Mucosa of descending colon (tissue), 3 donors: ENCODE measurements at regions not wholly inside any gene's neighbourhood (a gene's known extent, or its start where the extent isn't known, plus 50 kb on each side); places are given as distances from the start of the nearest gene placed in this dataset.
"Not testable (repeated sequence)": the region's sequence is repeated elsewhere in the genome, so short reads cannot be mapped to it uniquely, and the experiment has no call there.

Experiments
- ATAC-seq: fragments of 200-7000 bp; cut with Tn5 transposase; one replicate; pipeline ENCODE4 v1.9.1; 2020; ENCODE audit warnings: mild to moderate bottlenecking, moderate library complexity
- DNase-seq, 3 donors: peaks; one replicate each; pipeline ENCODE4 v3.0.0-alpha.2; 2020
- H3K36me3 ChIP-seq: fragments of 200-600 bp; one replicate; pipeline ENCODE4 v1.8.0; 2021; ENCODE audit warnings: low read depth, mild to moderate bottlenecking
- H3K4me1 ChIP-seq: fragments of 200-600 bp; one replicate; pipeline ENCODE4 v1.8.0; 2021; ENCODE audit warnings: low read depth, mild to moderate bottlenecking
- H3K4me3 ChIP-seq: fragments of 200-600 bp; one replicate; pipeline ENCODE4 v1.8.0; 2021; ENCODE audit warnings: mild to moderate bottlenecking
- H3K9me3 ChIP-seq: fragments of 200-600 bp; one replicate; pipeline ENCODE4 v1.8.0; 2021; ENCODE audit warnings: mild to moderate bottlenecking
- CTCF ChIP-seq: fragments of 200-600 bp; IDR thresholded peaks from one replicate; pipeline ENCODE4 v1.8.0; 2022; ENCODE audit warnings: antibody characterized with exemption, mild to moderate bottlenecking
- intact Hi-C, 2 donors: fragments of 100-400 bp; cut with DNase I in 1 of 2; cut with micrococcal nuclease in 1 of 2; formaldehyde crosslinking; loops; one replicate each; pipeline versions ENCODE4 v1.11.0 to v1.11.1; 2022; cut with DNase I, micrococcal nuclease
- donor health status: DM: no; HTN: no; CAD: no; lungs with moderate emphysema.
- donor health status: DM: no; HTN: no; CAD: no.
- donor health status: DM: no; HTN: yes; CAD: no.

GRCh38 chr12:131386167-131386521 lies 324.7 kb upstream of the SFSWAP start:
- ATAC-seq (no peak), DNase-seq (no peak)
- intact Hi-C loops = no loop called here

GRCh38 chr12:131386781-131387180 lies 324.1 kb upstream of the SFSWAP start:
- H3K36me3 ChIP-seq = no peaks in the 10 kb centered on the region
- no peak for TF ChIP-seq CTCF
- H3K9me3 ChIP-seq = no peaks in the 10 kb centered on the region
- no peak for ATAC-seq
- DNase-seq = no peak
- no peak overlapping the region for H3K4me3 ChIP-seq
- intact Hi-C loops = no loop called here
- no peaks in the 10 kb centered on the region for H3K4me1 ChIP-seq

More at GRCh38 chr12:131386167-131386521, 324.7 kb upstream of the SFSWAP start:
- H3K4me1 ChIP-seq = no peaks in the 10 kb centered on the region
- TF ChIP-seq CTCF = no peak
- no peaks in the 10 kb centered on the region for H3K36me3 ChIP-seq
- H3K4me3 ChIP-seq = no peak overlapping the region
- no peaks in the 10 kb centered on the region for H3K9me3 ChIP-seq

- intact Hi-C loops = no loop called here
- no peaks in the 10 kb centered on the region for H3K36me3 ChIP-seq
- ATAC-seq (no peak), DNase-seq (no peak)
- H3K4me3 ChIP-seq = no peak overlapping the region
- TF ChIP-seq CTCF = no peak
- H3K4me1 ChIP-seq = no peaks in the 10 kb centered on the region
- H3K9me3 ChIP-seq = no peaks in the 10 kb centered on the region
Measured at GRCh38 chr12:131387281-131388163, 323.4 kb upstream of the SFSWAP start.

GRCh38 chr12:131388164-131389053 lies 322.5 kb upstream of the SFSWAP start:
- H3K36me3 ChIP-seq, ATAC-seq, H3K9me3 ChIP-seq: not testable (repeated sequence)

GRCh38 chr12:131389054-131390013 lies 321.6 kb upstream of the SFSWAP start:
- ATAC-seq (no peak), DNase-seq (no peak)
- no peaks in the 10 kb centered on the region for H3K4me1 ChIP-seq
- H3K36me3 ChIP-seq = no peaks in the 10 kb centered on the region
- no peak for TF ChIP-seq CTCF
- H3K9me3 ChIP-seq = no peaks in the 10 kb centered on the region
- intact Hi-C loops = no loop called here
- H3K4me3 ChIP-seq = no peak overlapping the region

More at GRCh38 chr12:131388164-131389053, 322.5 kb upstream of the SFSWAP start:
- H3K4me3 ChIP-seq, intact Hi-C loops, DNase-seq, H3K4me1 ChIP-seq: not testable (repeated sequence)
